Testis (tissue), 2 donors: ENCODE measurements at regions not wholly inside any gene's neighbourhood (a gene's known extent, or its start where the extent isn't known, plus 50 kb on each side); places are given as distances from the start of the nearest gene placed in this dataset.

ENCODE experiments used
- POLR2A ChIP-seq: fragments of 450-650 bp; IDR thresholded peaks from one replicate; pipeline ENCODE4 v1.6.1; 2017; ENCODE audit warnings: antibody characterized with exemption, mild to moderate bottlenecking, moderate library complexity
- TF ChIP-seq, protein P1 (sequence below), 3 experiments: fragments of 450-650 bp in 2 of 3; fragments of 200-600 bp in 1 of 3; sonication (generic) in 1 of 3; IDR thresholded peaks; one replicate each; pipeline ENCODE4 v1.5.1; 2016 to 2019; ENCODE audit warnings: antibody characterized with exemption in 3 of 3, mild to moderate bottlenecking in 2 of 3, moderate library complexity in 1 of 3

DNA sequence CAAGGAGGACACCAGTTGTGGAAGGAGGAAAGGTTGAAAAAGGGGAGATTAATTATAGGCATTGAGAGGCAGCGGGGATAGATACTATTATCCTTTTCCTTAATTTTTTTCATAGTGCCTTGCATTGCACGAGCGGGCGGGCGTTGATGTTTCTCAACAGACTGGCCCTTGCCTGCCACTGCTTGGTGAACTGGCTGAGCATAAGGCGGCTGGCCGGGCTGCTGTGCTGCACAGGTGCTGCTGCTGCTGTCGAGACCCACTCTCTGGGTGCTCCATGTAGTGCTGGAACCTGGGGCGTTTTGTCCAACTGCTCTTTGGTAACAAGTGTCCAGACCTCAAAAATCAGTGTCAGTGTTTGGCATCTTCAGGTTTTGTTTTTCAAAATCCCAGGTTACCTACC, 83.3 kb upstream of the PAQR3 start:
- TF ChIP-seq, protein P1, sequence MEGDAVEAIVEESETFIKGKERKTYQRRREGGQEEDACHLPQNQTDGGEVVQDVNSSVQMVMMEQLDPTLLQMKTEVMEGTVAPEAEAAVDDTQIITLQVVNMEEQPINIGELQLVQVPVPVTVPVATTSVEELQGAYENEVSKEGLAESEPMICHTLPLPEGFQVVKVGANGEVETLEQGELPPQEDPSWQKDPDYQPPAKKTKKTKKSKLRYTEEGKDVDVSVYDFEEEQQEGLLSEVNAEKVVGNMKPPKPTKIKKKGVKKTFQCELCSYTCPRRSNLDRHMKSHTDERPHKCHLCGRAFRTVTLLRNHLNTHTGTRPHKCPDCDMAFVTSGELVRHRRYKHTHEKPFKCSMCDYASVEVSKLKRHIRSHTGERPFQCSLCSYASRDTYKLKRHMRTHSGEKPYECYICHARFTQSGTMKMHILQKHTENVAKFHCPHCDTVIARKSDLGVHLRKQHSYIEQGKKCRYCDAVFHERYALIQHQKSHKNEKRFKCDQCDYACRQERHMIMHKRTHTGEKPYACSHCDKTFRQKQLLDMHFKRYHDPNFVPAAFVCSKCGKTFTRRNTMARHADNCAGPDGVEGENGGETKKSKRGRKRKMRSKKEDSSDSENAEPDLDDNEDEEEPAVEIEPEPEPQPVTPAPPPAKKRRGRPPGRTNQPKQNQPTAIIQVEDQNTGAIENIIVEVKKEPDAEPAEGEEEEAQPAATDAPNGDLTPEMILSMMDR (IDR thresholded peaks at IDR 0.05): no peak
- no peak for TF ChIP-seq POLR2A
